Activated CD4-positive, alpha-beta T cell treated with anti-CD3 and anti-CD28 coated beads, Interleukin-2, amount 10 ng/mL, durations not matched to agents 24 days and 14 days (primary cell): ENCODE measurements at regions not wholly inside any gene's neighbourhood (a gene's known extent, or its start where the extent isn't known, plus 50 kb on each side); places are given as distances from the start of the nearest gene placed in this dataset.
"Not testable (repeated sequence)": the region's sequence is repeated elsewhere in the genome, so short reads cannot be mapped to it uniquely, and the experiment has no call there.

ENCODE experiments used
- DNase-seq: peaks from one replicate; pipeline ENCODE4 v3.0.0; 2022
- H3K27ac Mint-ChIP-seq: one replicate; pipeline ENCODE4 v1.8.0; 2022; ENCODE audit warnings: mild to moderate bottlenecking, mixed read lengths
- H3K27me3 Mint-ChIP-seq: one replicate; pipeline ENCODE4 v1.8.0; 2022; ENCODE audit warnings: mixed read lengths
- H3K36me3 Mint-ChIP-seq: one replicate; pipeline ENCODE4 v1.8.0; 2022; ENCODE audit warnings: low read depth, mild to moderate bottlenecking, mixed read lengths
- H3K4me1 Mint-ChIP-seq: one replicate; pipeline ENCODE4 v1.8.0; 2021; ENCODE audit warnings: mixed read lengths
- H3K4me3 Mint-ChIP-seq: one replicate; pipeline ENCODE4 v1.8.0; 2022; ENCODE audit warnings: mild to moderate bottlenecking, moderate library complexity, mixed read lengths
- H3K9me3 Mint-ChIP-seq: one replicate; pipeline ENCODE4 v1.8.0; 2021; ENCODE audit warnings: mixed read lengths
- intact Hi-C: fragments of 100-400 bp; cut with micrococcal nuclease; formaldehyde crosslinking; loops from one replicate; pipeline ENCODE4 v1.15.1; 2023

DNA sequence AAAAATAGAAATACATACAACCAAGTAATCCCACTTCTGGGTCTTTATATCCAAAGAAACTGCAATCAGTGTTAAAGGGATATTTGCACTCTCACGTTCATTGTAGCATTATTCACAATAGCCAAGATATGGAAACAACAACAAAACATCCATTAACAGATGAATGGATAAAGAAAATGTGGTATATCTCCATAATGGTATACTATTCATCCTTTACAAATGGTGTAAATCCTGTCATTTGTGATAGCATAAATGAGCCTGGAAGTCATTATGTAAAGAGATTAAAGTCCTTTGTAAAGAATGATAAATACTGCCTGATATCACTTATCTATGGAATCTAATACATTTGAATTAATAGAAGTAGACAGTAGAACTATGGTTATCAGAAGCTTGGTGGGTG, 327.7 kb downstream of the UTRN start:
- no peak for DNase-seq
- intact Hi-C loops: loop anchor here (1.0 kb wide), 1 partner anchor 11 kb away; no protein-coding TSS in a partner anchor
- H3K27me3 Mint-ChIP-seq: no peaks in the 10 kb centered on the region
- H3K27ac Mint-ChIP-seq: no peak overlapping the region
- peaks cover 14% of the 10 kb centered on the region for H3K36me3 Mint-ChIP-seq
- H3K4me1 Mint-ChIP-seq: peaks cover 25% of the 10 kb centered on the region
- H3K9me3 Mint-ChIP-seq: peaks cover 9% of the 10 kb centered on the region
- H3K4me3 Mint-ChIP-seq: no peak overlapping the region

DNA sequence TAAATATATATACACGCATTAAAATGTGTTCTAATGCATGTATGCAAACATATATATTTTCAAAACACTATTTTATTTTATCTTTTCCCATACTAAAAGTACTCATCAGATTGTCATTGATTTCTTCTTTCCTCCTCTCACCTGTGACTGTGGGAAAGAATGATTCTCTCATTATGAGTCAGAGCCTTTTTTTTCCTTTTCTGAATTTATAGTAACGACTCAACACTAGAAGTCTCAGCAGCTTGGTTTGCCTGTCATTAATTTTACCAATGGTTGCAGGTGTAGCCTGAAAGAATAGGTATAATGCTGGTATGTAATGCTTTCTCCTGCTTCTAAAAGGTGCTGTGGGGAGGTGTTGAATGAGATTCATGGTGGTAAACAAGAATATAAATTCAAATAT, 328.7 kb downstream of the UTRN start:
- Mint-ChIP-seq H3K36me3 (peaks cover 5% of the 10 kb centered on the region), H3K27ac (no peak overlapping the region), H3K4me3 (no peak overlapping the region), H3K27me3 (no peaks in the 10 kb centered on the region), H3K4me1 (peaks cover 15% of the 10 kb centered on the region), H3K9me3 (peaks cover 4% of the 10 kb centered on the region)
- intact Hi-C loops: loop anchor here (1.0 kb wide), 1 partner anchor 12 kb away; no protein-coding TSS in a partner anchor
- DNase-seq: no peak

DNA sequence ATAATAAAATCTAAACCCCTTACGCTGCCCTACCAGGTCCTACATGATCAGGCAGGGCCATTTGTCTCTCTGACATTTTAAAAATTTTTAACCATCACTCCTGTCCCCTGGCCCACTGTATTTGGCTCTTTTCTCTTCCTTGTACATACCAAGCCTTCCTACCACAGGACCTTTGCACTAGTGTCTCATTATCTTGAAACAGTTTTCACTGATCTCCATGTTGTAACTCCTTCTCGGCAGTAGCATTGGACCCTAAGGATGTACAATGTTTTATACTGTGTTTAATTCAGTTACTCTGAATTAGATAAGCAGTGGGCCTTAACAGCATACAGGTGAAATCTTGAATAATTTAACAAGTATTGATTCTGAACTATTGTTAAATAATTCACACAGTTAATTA, 330.7 kb downstream of the UTRN start:
- intact Hi-C loops: no loop called here
- Mint-ChIP-seq H3K27ac (no peak overlapping the region), H3K4me1 (peaks cover 12% of the 10 kb centered on the region), H3K27me3 (no peaks in the 10 kb centered on the region), H3K4me3 (no peak overlapping the region), H3K9me3 (no peaks in the 10 kb centered on the region), H3K36me3 (peaks cover 2% of the 10 kb centered on the region)
- DNase-seq: no peak

DNA sequence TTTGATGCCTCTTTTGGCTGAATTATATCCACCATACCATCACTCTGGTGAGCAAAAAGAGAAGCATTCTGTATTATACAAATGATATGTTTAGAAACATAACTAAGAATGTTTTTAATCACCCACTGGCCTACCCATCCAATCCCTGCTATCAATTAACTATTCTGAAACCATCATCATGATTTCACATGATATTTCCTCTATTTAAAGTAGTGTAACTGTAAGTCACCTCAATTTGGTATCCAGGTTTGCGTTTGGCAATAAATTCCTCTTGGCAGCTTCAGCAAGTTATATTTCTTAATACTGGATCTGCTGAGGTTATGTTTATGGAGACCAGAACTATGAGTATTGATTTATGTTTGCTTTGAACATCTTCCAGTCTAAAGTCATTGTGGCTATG, 332.1 kb downstream of the UTRN start:
- Mint-ChIP-seq H3K4me1 (peaks cover 12% of the 10 kb centered on the region), H3K4me3 (no peak overlapping the region), H3K36me3 (peaks cover 2% of the 10 kb centered on the region), H3K27me3 (no peaks in the 10 kb centered on the region), H3K27ac (no peak overlapping the region), H3K9me3 (no peaks in the 10 kb centered on the region)
- intact Hi-C loops: no loop called here
- no peak for DNase-seq

DNA sequence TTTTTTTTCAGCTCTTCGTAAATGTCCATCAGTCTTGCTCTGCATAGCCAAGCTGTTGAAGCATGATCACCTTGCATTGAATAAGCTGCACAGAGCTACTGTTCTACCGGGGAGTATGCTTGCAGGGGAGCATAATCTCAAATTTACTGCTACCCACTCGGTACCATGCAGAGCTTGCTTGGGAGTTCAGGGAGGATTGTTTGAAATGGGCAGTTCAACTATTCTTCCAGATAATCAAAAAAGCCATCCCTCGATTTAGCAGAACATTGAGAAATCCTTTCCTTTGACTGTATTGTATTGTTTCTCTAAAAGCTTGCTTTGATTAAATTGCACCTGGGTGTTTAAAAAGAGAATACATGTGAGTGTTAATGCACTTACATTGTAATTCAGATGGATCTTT, 332.6 kb downstream of the UTRN start:
- Mint-ChIP-seq H3K27ac (no peak overlapping the region), H3K36me3 (peaks cover 2% of the 10 kb centered on the region), H3K4me1 (peaks cover 9% of the 10 kb centered on the region), H3K9me3 (no peaks in the 10 kb centered on the region), H3K27me3 (no peaks in the 10 kb centered on the region), H3K4me3 (no peak overlapping the region)
- intact Hi-C loops: no loop called here
- DNase-seq: no peak

DNA sequence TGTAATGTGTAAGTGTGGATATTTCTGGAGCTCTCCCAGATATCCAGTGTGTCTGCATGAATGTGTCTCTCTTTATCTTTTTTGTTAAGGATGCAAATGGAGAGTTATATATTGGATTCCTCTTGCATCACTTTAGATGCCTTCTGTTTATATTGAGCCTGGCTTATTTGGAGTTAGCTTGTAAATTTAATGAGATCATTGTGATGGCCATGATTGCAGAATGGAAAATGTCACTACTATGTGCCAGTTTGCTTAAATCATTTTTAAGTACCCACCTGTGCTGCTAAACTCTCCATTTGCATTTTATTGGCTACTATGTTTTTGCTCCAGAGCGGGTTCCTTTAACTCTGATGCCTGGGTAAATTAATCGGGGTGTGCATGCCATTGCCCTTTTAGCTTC, 334.8 kb downstream of the UTRN start:
- Mint-ChIP-seq H3K4me1 (no peaks in the 10 kb centered on the region), H3K27me3 (no peaks in the 10 kb centered on the region), H3K4me3 (no peak overlapping the region), H3K27ac (no peak overlapping the region), H3K9me3 (no peaks in the 10 kb centered on the region), H3K36me3 (peaks cover 2% of the 10 kb centered on the region)
- DNase-seq: no peak
- intact Hi-C loops: no loop called here

- H3K9me3 Mint-ChIP-seq: no peaks in the 10 kb centered on the region
- H3K36me3 Mint-ChIP-seq: peaks cover 2% of the 10 kb centered on the region
- H3K27me3 Mint-ChIP-seq: no peaks in the 10 kb centered on the region
- H3K4me3 Mint-ChIP-seq: no peak overlapping the region
- DNase-seq: no peak
- H3K27ac Mint-ChIP-seq: no peak overlapping the region
- H3K4me1 Mint-ChIP-seq: no peaks in the 10 kb centered on the region
- intact Hi-C loops: no loop called here
Measured at GRCh38 chr6:144621332-144621731, 336.2 kb downstream of the UTRN start.

DNA sequence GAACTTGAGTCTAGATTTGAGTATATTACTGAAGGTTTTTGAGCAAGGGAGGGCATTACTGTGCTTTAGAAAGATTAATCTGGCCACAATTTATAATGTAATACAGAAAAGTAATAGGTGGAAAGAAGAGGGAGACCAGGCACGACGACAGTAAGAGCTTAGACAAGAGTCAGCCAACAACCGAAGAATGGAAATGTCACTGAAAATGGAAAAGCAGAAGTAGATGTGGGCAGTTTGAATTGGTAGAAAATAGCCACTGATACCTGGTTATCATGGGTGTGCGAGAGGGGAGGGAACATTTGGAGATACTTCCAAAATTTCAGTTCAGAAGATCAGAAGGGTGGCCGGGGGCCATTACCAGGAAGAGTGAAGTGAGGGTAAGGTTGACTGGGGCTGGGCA, 339.1 kb downstream of the UTRN start:
- no peak overlapping the region for H3K27ac Mint-ChIP-seq
- no peaks in the 10 kb centered on the region for H3K4me1 Mint-ChIP-seq
- intact Hi-C loops: no loop called here
- no peak for DNase-seq
- H3K4me3 Mint-ChIP-seq: no peak overlapping the region
- H3K27me3 Mint-ChIP-seq: no peaks in the 10 kb centered on the region
- peaks cover 2% of the 10 kb centered on the region for H3K36me3 Mint-ChIP-seq
- no peaks in the 10 kb centered on the region for H3K9me3 Mint-ChIP-seq

DNA sequence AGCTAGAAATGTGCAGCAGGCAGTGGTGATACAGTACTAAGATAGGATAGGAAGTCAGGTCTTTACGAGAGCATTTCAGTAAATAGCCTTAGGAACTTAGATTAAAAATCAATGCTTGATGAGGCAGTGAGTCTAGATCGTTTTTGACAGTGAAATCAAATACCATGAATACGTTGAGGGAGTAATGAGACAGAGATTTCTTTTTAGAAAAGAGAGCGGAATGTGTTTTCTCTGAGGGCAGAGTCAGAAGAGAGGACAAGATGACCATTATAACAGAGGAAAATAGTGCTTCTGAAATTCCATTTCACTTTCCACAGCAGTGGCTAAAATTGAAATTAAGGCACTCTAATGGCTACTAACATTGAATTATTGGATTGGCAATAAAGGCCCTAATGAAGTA, 339.6 kb downstream of the UTRN start:
- Mint-ChIP-seq H3K9me3 (no peaks in the 10 kb centered on the region), H3K4me1 (no peaks in the 10 kb centered on the region), H3K27me3 (no peaks in the 10 kb centered on the region), H3K4me3 (no peak overlapping the region), H3K36me3 (peaks cover 2% of the 10 kb centered on the region), H3K27ac (no peak overlapping the region)
- DNase-seq: no peak
- intact Hi-C loops: no loop called here

DNA sequence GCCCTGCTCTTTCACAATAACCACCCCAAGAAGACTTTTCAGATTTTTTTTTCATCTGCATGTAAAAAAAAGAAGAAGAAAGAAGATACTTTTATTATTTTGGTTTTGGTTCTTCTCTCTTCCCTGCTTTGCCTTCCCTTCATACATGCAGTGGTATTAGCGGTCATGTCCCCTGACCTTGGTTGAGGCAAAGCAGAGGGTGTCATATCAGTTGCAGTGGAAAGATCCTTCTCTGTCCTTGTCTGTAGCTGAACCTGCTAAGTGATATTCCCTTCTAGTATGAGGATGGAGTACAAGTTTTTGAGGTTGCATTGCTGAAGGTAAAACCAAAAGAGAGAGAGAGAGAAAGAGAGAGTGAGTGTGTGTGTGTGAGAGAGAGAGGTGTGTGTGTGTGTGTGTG, 345.7 kb downstream of the UTRN start:
- no peaks in the 10 kb centered on the region for H3K27me3 Mint-ChIP-seq
- H3K36me3 Mint-ChIP-seq: no peaks in the 10 kb centered on the region
- intact Hi-C loops: no loop called here
- H3K9me3 Mint-ChIP-seq: no peaks in the 10 kb centered on the region
- no peak overlapping the region for H3K27ac Mint-ChIP-seq
- H3K4me3 Mint-ChIP-seq: no peak overlapping the region
- H3K4me1 Mint-ChIP-seq: no peaks in the 10 kb centered on the region
- DNase-seq: no peak

- no peaks in the 10 kb centered on the region for H3K27me3 Mint-ChIP-seq
- DNase-seq: no peak
- no peaks in the 10 kb centered on the region for H3K36me3 Mint-ChIP-seq
- H3K4me3 Mint-ChIP-seq: no peak overlapping the region
- H3K27ac Mint-ChIP-seq: no peak overlapping the region
- H3K9me3 Mint-ChIP-seq: no peaks in the 10 kb centered on the region
- intact Hi-C loops: no loop called here
- H3K4me1 Mint-ChIP-seq: no peaks in the 10 kb centered on the region
Measured at GRCh38 chr6:144632266-144632665, 347.1 kb downstream of the UTRN start.

DNA sequence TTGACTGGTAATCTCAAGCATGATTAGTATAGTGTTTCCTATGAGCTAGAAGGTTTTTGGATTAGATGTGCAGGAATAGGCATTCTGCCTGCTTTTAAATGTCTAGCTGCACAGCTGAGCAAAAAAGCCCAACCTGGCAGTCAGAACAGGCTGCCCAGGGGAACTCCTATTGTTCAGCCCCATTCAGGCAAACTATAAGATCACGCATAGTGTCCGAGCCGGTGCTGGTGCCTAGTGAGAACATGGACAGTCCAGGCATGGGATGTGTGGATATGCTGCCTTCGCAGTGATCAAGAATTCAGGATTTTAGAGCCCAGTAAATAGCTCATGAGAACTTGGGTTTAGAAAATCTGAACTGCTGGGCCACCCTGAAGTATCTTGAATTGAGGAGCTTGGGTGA, 348.8 kb downstream of the UTRN start:
- intact Hi-C loops: no loop called here
- no peaks in the 10 kb centered on the region for H3K9me3 Mint-ChIP-seq
- no peaks in the 10 kb centered on the region for H3K36me3 Mint-ChIP-seq
- no peak overlapping the region for H3K4me3 Mint-ChIP-seq
- H3K27me3 Mint-ChIP-seq: no peaks in the 10 kb centered on the region
- H3K4me1 Mint-ChIP-seq: no peaks in the 10 kb centered on the region
- no peak for DNase-seq
- no peak overlapping the region for H3K27ac Mint-ChIP-seq

- no peak overlapping the region for H3K4me3 Mint-ChIP-seq
- H3K9me3 Mint-ChIP-seq: no peaks in the 10 kb centered on the region
- no peaks in the 10 kb centered on the region for H3K27me3 Mint-ChIP-seq
- intact Hi-C loops: no loop called here
- H3K36me3 Mint-ChIP-seq: peaks cover 2% of the 10 kb centered on the region
- H3K4me1 Mint-ChIP-seq: no peaks in the 10 kb centered on the region
- no peak for DNase-seq
- H3K27ac Mint-ChIP-seq: no peak overlapping the region
Measured at GRCh38 chr6:144634371-144634770, 349.2 kb downstream of the UTRN start.

DNA sequence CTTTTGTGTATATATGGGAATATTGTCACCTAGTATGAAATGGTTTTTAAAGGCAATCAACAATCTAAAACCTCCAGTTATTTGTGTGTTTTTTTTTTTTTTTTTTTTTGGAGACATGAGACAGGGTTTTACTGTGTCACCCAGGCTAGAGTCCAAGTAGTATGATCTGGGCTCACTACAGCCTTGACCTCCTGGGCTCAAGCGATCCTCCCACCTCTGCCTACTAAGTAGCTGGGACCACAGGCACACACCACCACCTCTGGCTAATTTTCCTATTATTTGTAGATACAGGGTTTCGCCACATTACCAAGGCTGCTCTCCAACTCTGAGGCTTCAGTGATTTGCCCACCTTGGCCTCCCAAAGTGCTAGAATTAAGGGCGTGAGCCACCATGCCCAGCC, 349.9 kb downstream of the UTRN start:
- H3K4me3 Mint-ChIP-seq: no peak overlapping the region
- no peak for DNase-seq

GRCh38 chr6:144636025-144636424, 350.9 kb downstream of the UTRN start:
- H3K36me3 Mint-ChIP-seq, H3K4me3 Mint-ChIP-seq, H3K4me1 Mint-ChIP-seq, intact Hi-C loops, DNase-seq, H3K27ac Mint-ChIP-seq, H3K9me3 Mint-ChIP-seq, H3K27me3 Mint-ChIP-seq: not testable (repeated sequence)

More for the DNA sequence above, 349.9 kb downstream of the UTRN start:
- Mint-ChIP-seq H3K27ac (no peak overlapping the region), H3K4me1 (no peaks in the 10 kb centered on the region), H3K9me3 (no peaks in the 10 kb centered on the region), H3K27me3 (no peaks in the 10 kb centered on the region), H3K36me3 (peaks cover 2% of the 10 kb centered on the region)
- intact Hi-C loops: no loop called here
